Heart right ventricle (tissue), 16 donors: ENCODE measurements at regions not wholly inside any gene's neighbourhood (a gene's known extent, or its start where the extent isn't known, plus 50 kb on each side); places are given as distances from the start of the nearest gene placed in this dataset.

Experiments
- ATAC-seq, 8 donors: fragments of 200-7000 bp; cut with Tn5 transposase; one replicate each; pipeline ENCODE4 v1.9.1; 2020; ENCODE audit warnings: mild to moderate bottlenecking in 8 of 8, moderate library complexity in 8 of 8, moderate number of reproducible peaks in 1 of 8
- DNase-seq, 2 donors: peaks; one replicate each; pipeline ENCODE4 v3.0.0-alpha.2; 2020
- H3K27ac ChIP-seq, 10 donors: fragments of 200-600 bp; sonication (generic) in 2 of 10; one replicate each; pipeline versions ENCODE4 v1.5.0 to v1.8.0; 2020 to 2022; ENCODE audit warnings: mild to moderate bottlenecking in 3 of 10
- H3K27me3 ChIP-seq, 7 donors: fragments of 200-600 bp; one replicate each; pipeline ENCODE4 v1.8.0; 2021 to 2022; ENCODE audit warnings: mild to moderate bottlenecking in 2 of 7
- H3K36me3 ChIP-seq, 9 donors: fragments of 200-600 bp; sonication (generic) in 1 of 9; one replicate each; pipeline versions ENCODE4 v1.5.0 to v1.8.0; 2020 to 2022; ENCODE audit warnings: mild to moderate bottlenecking in 2 of 9
- H3K4me1 ChIP-seq, 9 donors: fragments of 200-600 bp; sonication (generic) in 1 of 9; one replicate each; pipeline versions ENCODE4 v1.5.0 to v1.8.0; 2020 to 2022; ENCODE audit warnings: mild to moderate bottlenecking in 4 of 9
- H3K4me3 ChIP-seq, 10 donors: fragments of 200-600 bp; sonication (generic) in 2 of 10; one replicate each; pipeline versions ENCODE4 v1.5.0 to v1.8.0; 2020 to 2022; ENCODE audit warnings: mild to moderate bottlenecking in 7 of 10, moderate library complexity in 2 of 10
- H3K9me3 ChIP-seq, 11 donors: fragments of 200-600 bp in 10 of 11; sonication (generic) in 2 of 11; one replicate each; pipeline versions ENCODE4 v1.5.0 to v1.8.0; 2013 to 2022; ENCODE audit warnings: mild to moderate bottlenecking in 2 of 11, control low read depth in 1 of 11, moderate library complexity in 1 of 11
- CTCF ChIP-seq, 9 donors: fragments of 200-600 bp; sonication (generic) in 2 of 9; IDR thresholded peaks; one replicate each; pipeline versions ENCODE4 v1.5.0 to v1.8.0; 2021 to 2022; ENCODE audit warnings: antibody characterized with exemption in 9 of 9, mild to moderate bottlenecking in 5 of 9, moderate library complexity in 1 of 9
- WGBS, 2 donors: extraction: QIAGEN DNeasy Blood & Tissue Kit; methylation state at CpG; one replicate each; pipeline ENCODE4 v1.1.7; 2013; ENCODE audit warnings: inconsistent platforms in 1 of 2; 5-methylcytosine and 5-hydroxymethylcytosine counted together
- intact Hi-C, 10 donors: fragments of 100-400 bp; cut with DNase I; formaldehyde crosslinking; loops; one replicate each; pipeline versions ENCODE4 v1.11.1 to v1.14.2; 2022
- donor health status: Arrhythmogenic right ventricular cardiomyopathy.
- donor health status: ischemic (EF 13 %, LVEDD 7.1; RV severe dilation, severe dysfunction).
- donor health status: healthy with polysubstance abuse.
- donor health status: DM: no; HTN: yes; CAD: no.
- donor health status: DM: no; HTN: no; CAD: no.
- donor health status: ischemic (EF 25% LVEDD 6.9; RV normal size, moderate dysfunction).
- donor health status: ischemic (EF 25% LVEDD 5.7; RV mildly dilated, moderate dysfunction).
- donor health status: healthy.
- donor health status: DM: yes; HTN: yes; CAD: no.
- donor health status: Ischemic cardiomyopathy.
- donor health status: ischemic (EF 35%, LVEDD 5.7; RV mildly dilated, moderate dysfunction).
- donor health status: nonischemic (EF 11% LVEDD 7.7; RV severe dilation, severe dysfunction).
- donor health status: DM: yes; HTN: yes; CAD: no.
- donor health status: PGD.
- donor health status: ischemic (EF 29% LVEDD 5.4; RV normal size, mild dysfunction).
- donor health status: nonischemic (EF 23%, LVEDD 6.1; RV moderate dilation, normal function).

DNA sequence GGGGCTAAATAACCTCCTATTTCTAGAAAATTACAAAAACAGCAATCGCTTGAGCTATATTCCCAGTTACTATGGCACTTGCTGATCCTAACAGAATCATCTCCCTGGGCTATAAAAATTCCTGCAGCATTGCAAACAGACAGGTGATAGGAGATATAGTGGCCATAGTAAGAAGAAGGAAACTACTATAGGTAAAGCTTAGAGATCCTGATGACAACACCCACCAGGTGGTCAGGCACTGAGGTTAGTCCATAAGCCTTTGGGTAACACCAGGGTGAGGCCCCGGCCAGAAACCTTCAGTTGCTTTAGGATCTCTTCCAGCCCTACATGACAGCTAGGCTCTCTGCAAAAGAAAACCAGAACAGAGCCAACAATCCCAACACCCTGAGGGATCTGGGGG, 197.9 kb upstream of the PPP1R2C start:
- Histone ChIP-seq H3K36me3 (no peaks in the 10 kb centered on the region), H3K9me3 (no peaks in the 10 kb centered on the region), H3K4me3 (no peak overlapping the region), H3K27ac (no peak overlapping the region), H3K4me1 (no peaks in the 10 kb centered on the region), H3K27me3 (no peaks in the 10 kb centered on the region)
- 83 to 100% methylated on average over 2 of the region's 2 CpGs for WGBS, 2 donors
- TF ChIP-seq CTCF (IDR thresholded peaks at IDR 0.05): no peak
- DNase-seq: no peak
- intact Hi-C loops: no loop called here
- ATAC-seq: no peak

GRCh38 chrX:42976746-42977366, 198.9 kb upstream of the PPP1R2C start:
- no peaks in the 10 kb centered on the region for H3K36me3 ChIP-seq
- H3K27ac ChIP-seq: no peak overlapping the region
- intact Hi-C loops: no loop called here
- H3K27me3 ChIP-seq: no peaks in the 10 kb centered on the region
- H3K4me1 ChIP-seq: no peaks in the 10 kb centered on the region
- no peak overlapping the region for H3K4me3 ChIP-seq
- WGBS, 2 donors: 49 to 62% methylated on average over 2 of the region's 2 CpGs
- no peak for ATAC-seq
- no peaks in the 10 kb centered on the region for H3K9me3 ChIP-seq
- DNase-seq: no peak
- TF ChIP-seq CTCF (IDR thresholded peaks at IDR 0.05): no peak

- intact Hi-C loops: no loop called here
- 84 to 87% methylated on average over 3 of the region's 3 CpGs for whole genome bisulfite sequencing, 2 donors
These were observed 200.9 kb upstream of the PPP1R2C start for GRCh38 chrX:42978655-42979379.

DNA sequence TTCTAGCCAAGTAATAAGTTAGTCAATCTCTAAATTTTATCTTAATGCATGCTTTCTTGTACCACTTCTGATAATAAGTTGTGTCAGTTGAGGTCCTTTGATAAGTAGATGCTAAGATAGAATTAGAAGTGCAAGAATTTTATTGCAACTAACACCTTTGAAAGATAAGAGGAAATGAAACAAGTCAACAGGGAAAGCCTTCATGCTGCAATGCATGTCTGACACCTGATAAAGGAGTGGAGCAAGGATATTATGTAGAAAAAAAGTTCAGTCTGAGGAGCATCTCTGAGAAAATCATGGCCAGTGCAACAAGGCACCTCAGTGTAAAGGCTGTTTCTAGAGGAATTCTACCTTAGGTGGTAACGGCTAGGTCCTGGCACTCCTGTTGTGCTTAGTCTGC, 210.7 kb upstream of the PPP1R2C start:
- Histone ChIP-seq H3K27ac (no peak overlapping the region), H3K9me3 (no peaks in the 10 kb centered on the region), H3K27me3 (peaks cover 0 to 29% (median 0%) of the 10 kb centered on the region in 7 donors), H3K36me3 (no peaks in the 10 kb centered on the region), H3K4me3 (no peak overlapping the region), H3K4me1 (no peaks in the 10 kb centered on the region)
- 50 to 58% methylated on average over 1 of the region's 1 CpG for WGBS, 2 donors
- ATAC-seq: no peak
- no peak for DNase-seq
- TF ChIP-seq CTCF (IDR thresholded peaks at IDR 0.05): no peak
- intact Hi-C loops: no loop called here

More at GRCh38 chrX:42978655-42979379, 200.9 kb upstream of the PPP1R2C start:
- H3K27ac ChIP-seq: no peak overlapping the region
- ATAC-seq (no peak), DNase-seq (no peak)
- H3K9me3 ChIP-seq: no peaks in the 10 kb centered on the region
- no peak overlapping the region for H3K4me3 ChIP-seq
- H3K36me3 ChIP-seq: no peaks in the 10 kb centered on the region
- H3K4me1 ChIP-seq: no peaks in the 10 kb centered on the region
- no peak for TF ChIP-seq CTCF (IDR thresholded peaks at IDR 0.05)
- H3K27me3 ChIP-seq: no peaks in the 10 kb centered on the region
